ENCODE measurements at regions not wholly inside any gene's neighbourhood (a gene's known extent, or its start where the extent isn't known, plus 50 kb on each side); places are given as distances from the start of the nearest gene placed in this dataset.

DNA sequence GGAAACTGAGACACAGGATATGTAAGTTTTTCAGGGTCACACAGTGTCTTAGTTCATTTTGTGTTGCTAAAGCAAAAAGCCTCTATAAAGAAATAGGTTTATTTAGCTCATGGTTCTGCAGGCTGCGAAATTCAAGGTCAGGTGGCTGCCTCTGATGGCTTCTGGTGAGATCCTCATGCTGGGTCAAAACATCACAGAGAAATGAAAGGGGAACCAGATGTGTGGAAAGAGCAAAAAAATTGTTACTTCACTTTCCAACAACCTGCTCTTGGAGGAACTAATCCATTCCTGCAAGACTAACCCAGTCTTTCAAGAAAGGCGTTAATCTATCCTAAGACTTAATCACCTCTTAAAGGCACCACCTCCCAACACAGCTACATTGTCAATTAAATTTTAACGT is 64.2 kb upstream of the UBL3 start:
- TF ChIP-seq, protein P1, sequence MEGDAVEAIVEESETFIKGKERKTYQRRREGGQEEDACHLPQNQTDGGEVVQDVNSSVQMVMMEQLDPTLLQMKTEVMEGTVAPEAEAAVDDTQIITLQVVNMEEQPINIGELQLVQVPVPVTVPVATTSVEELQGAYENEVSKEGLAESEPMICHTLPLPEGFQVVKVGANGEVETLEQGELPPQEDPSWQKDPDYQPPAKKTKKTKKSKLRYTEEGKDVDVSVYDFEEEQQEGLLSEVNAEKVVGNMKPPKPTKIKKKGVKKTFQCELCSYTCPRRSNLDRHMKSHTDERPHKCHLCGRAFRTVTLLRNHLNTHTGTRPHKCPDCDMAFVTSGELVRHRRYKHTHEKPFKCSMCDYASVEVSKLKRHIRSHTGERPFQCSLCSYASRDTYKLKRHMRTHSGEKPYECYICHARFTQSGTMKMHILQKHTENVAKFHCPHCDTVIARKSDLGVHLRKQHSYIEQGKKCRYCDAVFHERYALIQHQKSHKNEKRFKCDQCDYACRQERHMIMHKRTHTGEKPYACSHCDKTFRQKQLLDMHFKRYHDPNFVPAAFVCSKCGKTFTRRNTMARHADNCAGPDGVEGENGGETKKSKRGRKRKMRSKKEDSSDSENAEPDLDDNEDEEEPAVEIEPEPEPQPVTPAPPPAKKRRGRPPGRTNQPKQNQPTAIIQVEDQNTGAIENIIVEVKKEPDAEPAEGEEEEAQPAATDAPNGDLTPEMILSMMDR (conservative IDR thresholded peaks at IDR 0.05), result no peak
- TF ChIP-seq EZH2 (IDR thresholded peaks at IDR 0.05; ENCODE audit: low read depth), result no peak
- H2AFZ ChIP-seq, result no peak overlapping the region
- ChIA-PET POLR2A (ENCODE audit: unreplicated experiment) (interaction anchor here (0.5 kb wide), 1 partner anchor 10 kb away, joined by 4 read pairs; no protein-coding TSS in a partner anchor), CTCF (no interaction called here)
- H3K27me3 ChIP-seq (ENCODE audit: insufficient read depth, low read depth), result no peaks in the 10 kb centered on the region
- intact Hi-C loops (cut with micrococcal nuclease; ENCODE audit: unreplicated experiment), result no loop called here
- peaks cover 17% of the 10 kb centered on the region; the same call in 1 of the 2 replicates for H3F3A ChIP-seq (ENCODE audit: insufficient read depth, low read depth)
- H3K79me2 ChIP-seq (ENCODE audit: low read depth), result no peaks in the 10 kb centered on the region
- H3K27ac ChIP-seq, result no peak overlapping the region
- peaks cover 48% of the 10 kb centered on the region for H3K4me1 ChIP-seq (replicated peaks; ENCODE audit: insufficient read depth)
- no peak overlapping the region for H3K4me2 ChIP-seq
- no peak for DNase-seq
- no peaks in the 10 kb centered on the region for H3K9me3 ChIP-seq (ENCODE audit: insufficient read depth, low read depth)
- no peaks in the 10 kb centered on the region for H3K9me2 ChIP-seq (ENCODE audit: insufficient read depth)
- no peaks in the 10 kb centered on the region for H3K36me3 ChIP-seq (ENCODE audit: low read depth)
- no TSS peak for BruUV-seq (replicated peaks)
- H4K20me1 ChIP-seq (ENCODE audit: insufficient read depth), result no peaks in the 10 kb centered on the region
- H3K4me3 ChIP-seq, result no peak overlapping the region

DNA sequence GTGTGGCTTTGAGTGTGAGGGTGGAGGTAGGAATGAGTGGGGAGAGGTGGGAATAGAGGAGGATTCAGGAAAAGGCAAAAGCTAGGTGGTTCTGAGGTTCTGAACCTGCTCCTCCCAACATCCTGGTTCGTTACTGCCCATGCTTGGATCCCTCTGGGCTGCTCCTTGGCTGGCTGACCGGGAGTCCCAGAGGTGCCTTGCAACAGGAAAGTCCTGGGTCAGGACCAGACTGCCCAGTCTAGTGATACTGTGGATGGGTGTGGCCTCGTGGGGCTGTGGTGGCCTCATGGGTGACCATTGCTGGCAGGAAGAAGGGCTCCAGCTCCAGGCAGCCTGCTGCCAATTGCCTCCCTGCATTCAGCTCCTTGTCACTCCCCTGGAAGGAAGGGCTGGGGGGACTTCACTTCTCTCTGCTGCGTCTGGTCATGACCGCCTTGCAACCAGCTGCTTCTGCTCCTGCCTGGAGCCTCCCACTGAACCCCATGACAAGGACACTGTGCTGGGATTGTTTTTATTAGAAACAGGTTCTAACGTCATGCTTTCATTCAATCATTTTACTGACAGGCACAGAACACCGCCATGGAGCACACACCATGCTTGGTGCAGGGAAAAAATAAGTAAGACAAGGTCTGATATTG is 61.5 kb upstream of the UBL3 start:
- no peaks in the 10 kb centered on the region for H3K9me2 ChIP-seq (ENCODE audit: insufficient read depth)
- DNase-seq, result no peak
- no peak overlapping the region for H3K27ac ChIP-seq
- no peak overlapping the region for H3K4me2 ChIP-seq
- H3K36me3 ChIP-seq (ENCODE audit: low read depth), result no peaks in the 10 kb centered on the region
- no peaks in the 10 kb centered on the region for H4K20me1 ChIP-seq (ENCODE audit: insufficient read depth)
- no peaks in the 10 kb centered on the region for H3K9me3 ChIP-seq (ENCODE audit: insufficient read depth, low read depth)
- H3F3A ChIP-seq (ENCODE audit: insufficient read depth, low read depth), result no peaks in the 10 kb centered on the region
- peaks cover 25% of the 10 kb centered on the region for H3K4me1 ChIP-seq (replicated peaks; ENCODE audit: insufficient read depth)
- intact Hi-C loops (cut with micrococcal nuclease; ENCODE audit: unreplicated experiment), result no loop called here
- no peak overlapping the region for H2AFZ ChIP-seq
- TF ChIP-seq EZH2 (IDR thresholded peaks at IDR 0.05; ENCODE audit: low read depth), result no peak
- TF ChIP-seq, protein P1 (conservative IDR thresholded peaks at IDR 0.05), result no peak
- ChIA-PET POLR2A (ENCODE audit: unreplicated experiment) (interaction anchor here (0.6 kb wide), 1 partner anchor 62 kb away, joined by 15 read pairs; the partner anchor contains the start of gene UBL3), CTCF (interaction anchor here (0.6 kb wide), 1 partner anchor 108 kb away, joined by 3 read pairs; no protein-coding TSS in a partner anchor)
- no TSS peak for BruUV-seq (replicated peaks)
- H3K27me3 ChIP-seq (ENCODE audit: insufficient read depth, low read depth), result no peaks in the 10 kb centered on the region
- no peaks in the 10 kb centered on the region for H3K79me2 ChIP-seq (ENCODE audit: low read depth)
- no peak overlapping the region for H3K4me3 ChIP-seq

DNA sequence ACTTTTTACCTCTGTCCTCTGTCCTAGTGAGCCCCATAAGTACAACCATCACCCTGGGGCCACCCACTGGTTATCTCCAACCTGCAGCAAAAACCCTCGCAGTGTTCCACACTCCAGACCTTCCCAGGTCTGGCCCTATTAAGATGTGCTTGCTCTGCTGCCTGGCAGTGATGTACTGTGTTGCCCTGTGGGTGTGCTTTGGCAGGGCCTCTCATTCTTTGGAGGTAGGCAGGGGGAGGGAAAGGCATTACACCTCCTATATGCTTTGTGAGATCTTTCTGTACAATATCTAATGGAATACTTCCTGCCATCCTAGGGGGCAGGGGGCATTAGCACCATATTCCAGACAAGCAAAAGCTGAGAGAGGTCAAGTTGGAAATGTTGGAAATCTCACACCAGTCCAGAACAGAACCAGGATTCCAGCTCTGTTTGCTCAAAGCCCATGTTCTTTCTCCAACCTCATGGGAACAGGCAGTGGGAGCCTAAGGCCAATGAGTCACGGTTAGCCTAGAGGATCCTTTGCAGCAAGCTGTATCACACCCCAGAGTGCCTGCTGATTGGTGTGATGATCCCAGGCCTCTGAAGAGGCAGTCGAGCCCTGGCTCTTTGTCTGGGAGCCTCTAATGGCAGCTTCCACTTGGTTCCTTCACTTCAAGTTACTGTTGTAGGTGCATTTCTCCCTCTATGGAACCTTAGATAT is 59.7 kb upstream of the UBL3 start:
- H3K4me3 ChIP-seq, result no peak overlapping the region
- DNase-seq, result peak; percentile 16 to 69
- H3K4me1 ChIP-seq (replicated peaks; ENCODE audit: insufficient read depth), result peaks cover 41% of the 10 kb centered on the region
- no peaks in the 10 kb centered on the region for H3K27me3 ChIP-seq (ENCODE audit: insufficient read depth, low read depth)
- no peaks in the 10 kb centered on the region for H3K79me2 ChIP-seq (ENCODE audit: low read depth)
- ChIA-PET CTCF (no interaction called here), POLR2A (ENCODE audit: unreplicated experiment) (no interaction called here)
- no peaks in the 10 kb centered on the region for H4K20me1 ChIP-seq (ENCODE audit: insufficient read depth)
- H3K27ac ChIP-seq, result 0 out of 2 replicates have a peak overlapping the region, but pooled peaks have one; percentile 8
- H3K9me3 ChIP-seq (ENCODE audit: insufficient read depth, low read depth), result no peaks in the 10 kb centered on the region
- 0 out of 2 replicates have a peak, but pooled peaks cover 5% of the 10 kb centered on the region for H3F3A ChIP-seq (ENCODE audit: insufficient read depth, low read depth)
- H2AFZ ChIP-seq, result no peak overlapping the region
- intact Hi-C loops (cut with micrococcal nuclease; ENCODE audit: unreplicated experiment), result no loop called here
- no TSS peak for BruUV-seq (replicated peaks)
- no peaks in the 10 kb centered on the region for H3K36me3 ChIP-seq (ENCODE audit: low read depth)
- H3K4me2 ChIP-seq, result peak overlapping the region; percentile 14; the same call in 1 of the 2 replicates
- TF ChIP-seq, protein P1 (conservative IDR thresholded peaks at IDR 0.05), result no peak
- TF ChIP-seq EZH2 (IDR thresholded peaks at IDR 0.05; ENCODE audit: low read depth), result no peak
- H3K9me2 ChIP-seq (ENCODE audit: insufficient read depth), result no peaks in the 10 kb centered on the region

Data from PC-9 (cell line).